NCI-H2107 treated with DMSO at 0.1 percent for 48 hours (cell line): ENCODE measurements at regions not wholly inside any gene's neighbourhood (a gene's known extent, or its start where the extent isn't known, plus 50 kb on each side); places are given as distances from the start of the nearest gene placed in this dataset.

Source experiments
- DNase-seq: peaks from one replicate; lab custom pipeline; 2025; ENCODE audit not compliant: unreplicated experiment; lab: John Stamatoyannopoulos, UW

DNA sequence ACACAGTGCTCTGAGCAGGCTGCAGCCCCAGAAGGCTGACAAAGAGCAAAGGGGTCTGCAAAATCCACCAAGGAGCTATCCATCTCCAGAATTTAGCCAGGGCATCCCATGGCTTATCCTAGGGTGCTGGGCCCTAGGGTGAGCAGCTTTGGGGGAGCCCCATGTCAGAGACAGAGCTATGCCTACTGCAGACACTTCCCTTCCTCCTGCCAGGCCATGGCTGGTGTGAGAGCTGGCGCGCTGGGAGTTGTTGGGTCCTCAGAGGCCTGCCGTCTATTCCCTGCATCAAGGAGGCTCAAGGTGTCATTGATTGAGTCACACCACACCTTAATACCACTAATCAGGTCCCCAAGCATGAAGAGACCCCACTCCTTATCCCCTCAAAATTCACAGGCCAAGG is 85.3 kb upstream of the TP53I11 start:
- DNase-seq: no peak

DNA sequence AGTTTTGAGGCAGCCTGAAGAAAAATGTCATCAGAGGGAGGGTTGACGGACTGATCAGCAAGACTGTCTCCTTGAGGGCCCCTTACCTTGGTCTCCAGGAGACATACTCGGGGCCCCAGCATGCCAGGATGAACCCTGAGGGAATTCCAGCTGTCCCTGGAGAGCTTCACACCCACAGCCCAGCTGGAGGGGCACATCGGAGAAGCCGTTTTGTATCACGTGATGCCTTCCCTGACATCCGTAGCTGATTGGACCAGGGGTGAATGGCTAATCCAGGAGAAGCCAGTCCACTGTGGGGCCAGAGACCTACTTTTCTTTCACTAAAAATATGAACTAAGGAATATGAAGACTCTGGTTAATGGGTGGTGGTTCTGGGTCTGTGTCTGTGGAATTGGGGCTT is 86.0 kb upstream of the TP53I11 start:
- no peak for DNase-seq

DNA sequence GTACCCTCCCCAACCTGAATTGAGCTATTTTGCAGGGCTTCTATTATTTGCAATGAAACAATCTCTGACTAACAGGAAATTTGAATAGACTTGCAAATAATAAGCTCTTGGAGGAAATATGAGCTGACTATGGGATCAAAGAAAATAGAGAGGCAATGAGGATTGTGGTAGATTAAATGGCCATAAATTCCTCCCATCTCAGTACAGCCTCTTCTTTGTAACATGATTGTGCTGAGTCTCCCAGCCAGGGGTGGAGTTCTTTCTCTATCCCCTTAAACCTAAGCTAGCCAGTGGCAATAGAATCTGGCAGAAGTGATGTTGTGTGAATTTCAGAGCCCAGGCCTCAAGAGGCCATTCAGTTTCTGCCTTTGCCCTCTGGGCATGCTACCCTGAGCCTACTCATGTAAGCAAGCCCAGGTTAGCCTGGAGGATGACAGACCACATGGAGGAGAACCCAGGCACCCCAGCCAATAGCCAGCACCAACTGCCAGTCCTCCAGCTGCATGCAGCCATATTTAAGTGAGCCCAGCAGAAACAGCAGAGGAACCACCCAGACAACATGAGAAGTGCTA is 86.8 kb upstream of the TP53I11 start:
- peak; percentile 41 for DNase-seq

DNA sequence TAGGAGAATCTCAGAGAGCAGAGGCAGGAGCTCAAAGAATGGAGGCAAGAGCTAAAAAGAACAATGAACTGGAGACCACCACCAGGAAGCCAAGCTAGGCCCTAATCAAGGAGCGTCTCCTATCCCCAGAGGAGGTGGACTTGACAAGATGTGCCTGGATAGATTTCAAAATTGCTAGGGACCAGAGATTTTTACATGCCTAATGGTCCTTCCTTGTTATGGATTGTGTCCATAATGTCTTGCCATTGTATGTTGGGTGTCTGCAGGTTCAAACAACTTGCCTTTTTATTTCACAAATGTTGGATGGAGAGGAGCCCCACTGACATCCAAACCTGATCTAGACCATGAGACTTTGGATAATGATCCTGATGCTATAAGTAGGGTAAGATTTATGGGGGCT is 88.2 kb upstream of the TP53I11 start:
- no peak for DNase-seq

DNA sequence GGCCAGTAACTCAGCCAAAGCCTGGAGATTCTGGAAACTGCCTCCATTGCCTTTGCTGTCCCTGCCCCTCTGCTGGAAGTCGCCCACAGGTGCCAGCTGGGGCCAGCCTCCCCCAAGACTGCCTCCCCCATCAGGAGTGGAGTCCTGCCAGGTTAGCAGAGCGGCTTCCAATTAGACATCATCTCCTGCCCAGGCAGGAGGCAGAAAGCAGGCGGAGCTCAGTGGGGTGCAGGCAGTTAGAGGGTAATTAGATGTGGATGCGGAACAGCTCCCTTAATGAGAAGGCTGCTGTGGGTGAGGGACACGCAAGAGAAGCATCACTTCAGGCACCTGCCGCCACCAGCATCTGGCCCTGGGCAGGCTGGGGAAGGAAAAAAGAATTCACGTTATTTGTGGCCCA is 90.9 kb upstream of the TP53I11 start:
- peak; percentile 89 for DNase-seq

DNA sequence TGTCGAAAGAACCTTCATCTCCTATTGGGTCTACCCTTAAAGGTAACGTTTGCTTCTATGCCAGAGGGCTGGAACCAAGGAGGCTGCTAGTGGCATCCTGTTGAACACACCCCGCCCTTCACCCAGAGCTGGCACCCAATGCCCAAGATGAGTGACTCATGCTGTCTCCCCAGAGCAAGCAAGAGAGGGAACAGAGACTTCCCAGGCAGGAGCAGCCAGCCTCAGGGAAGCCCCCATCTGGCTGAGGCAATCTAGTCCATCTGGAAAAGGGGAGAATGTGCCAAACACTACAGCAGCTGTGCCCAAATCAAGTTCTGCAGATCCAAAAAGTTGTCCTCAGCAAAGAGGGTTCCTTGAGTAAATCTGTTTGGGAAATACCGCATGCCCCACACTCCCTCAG is 91.9 kb upstream of the TP53I11 start:
- DNase-seq: no peak

DNA sequence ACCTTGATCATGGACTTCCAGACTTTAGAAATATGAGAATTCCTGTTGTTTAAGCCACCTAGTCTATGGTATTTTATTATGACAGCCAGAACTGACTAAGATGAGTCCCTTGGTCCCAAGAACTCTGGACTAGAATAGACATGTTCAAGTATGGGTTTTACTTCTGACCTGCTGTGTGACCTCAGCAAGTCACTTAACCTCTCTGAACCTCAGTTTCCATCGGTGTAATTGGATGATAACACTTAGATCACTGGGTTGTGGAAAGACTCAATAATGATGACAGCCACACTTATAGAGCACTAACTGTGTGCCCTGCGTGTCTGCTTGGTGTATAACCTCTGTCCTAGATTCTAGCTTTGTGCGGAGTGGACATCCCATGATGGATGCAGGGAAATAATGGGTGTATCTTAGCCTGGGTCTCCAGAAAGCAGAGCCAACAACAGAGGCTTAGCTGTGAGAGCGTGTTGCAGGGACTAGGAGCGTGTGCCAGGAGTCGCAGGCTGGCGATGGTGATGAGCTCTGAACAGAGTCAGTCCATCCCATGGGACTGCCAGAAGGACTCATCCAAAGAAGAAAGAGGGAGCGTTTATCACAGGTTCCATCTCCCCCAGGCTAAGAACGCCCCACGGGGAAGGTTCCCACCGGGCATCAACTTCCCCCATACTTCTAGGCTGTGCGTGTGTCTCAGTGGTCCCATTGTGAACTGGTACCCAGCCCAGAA is 93.2 kb upstream of the TP53I11 start:
- DNase-seq: no peak

DNA sequence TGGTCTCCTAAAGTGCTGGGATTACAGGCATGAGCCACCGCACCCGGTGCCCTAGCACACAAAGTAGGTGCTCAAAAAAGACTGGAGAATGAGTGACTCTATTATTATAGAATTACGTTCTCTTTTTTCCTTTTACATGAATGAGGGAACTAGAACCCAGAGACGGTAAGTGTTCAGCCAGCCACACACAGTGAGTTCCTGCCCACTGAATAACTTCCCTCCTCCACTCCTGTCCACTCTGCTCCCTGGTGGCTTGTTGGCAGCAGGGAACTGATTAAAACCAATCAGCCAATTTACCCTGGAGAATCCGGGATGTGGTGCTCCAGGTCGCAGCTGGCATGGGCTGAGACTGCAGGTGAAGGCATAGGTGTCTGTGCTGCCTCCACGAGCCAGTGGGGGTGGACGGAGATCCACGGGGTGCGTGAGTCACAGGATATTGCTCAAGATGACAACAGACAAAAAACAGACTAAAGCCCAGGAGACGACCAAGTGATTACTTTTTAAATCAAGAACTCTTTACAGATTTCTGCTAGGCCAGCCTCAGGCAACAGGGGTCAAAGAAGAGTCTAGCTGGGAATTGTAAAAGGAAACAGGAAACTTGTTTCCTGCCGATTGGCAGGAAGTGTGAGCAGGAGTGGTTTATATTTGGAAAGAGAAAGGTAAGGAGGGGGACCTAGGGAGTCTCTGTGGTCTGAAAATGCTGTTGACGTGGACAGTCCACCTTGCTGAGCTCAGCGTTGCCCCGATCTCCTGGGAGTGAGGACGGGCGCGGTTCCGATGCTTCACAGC is 95.2 kb upstream of the TP53I11 start:
- DNase-seq: no peak

DNA sequence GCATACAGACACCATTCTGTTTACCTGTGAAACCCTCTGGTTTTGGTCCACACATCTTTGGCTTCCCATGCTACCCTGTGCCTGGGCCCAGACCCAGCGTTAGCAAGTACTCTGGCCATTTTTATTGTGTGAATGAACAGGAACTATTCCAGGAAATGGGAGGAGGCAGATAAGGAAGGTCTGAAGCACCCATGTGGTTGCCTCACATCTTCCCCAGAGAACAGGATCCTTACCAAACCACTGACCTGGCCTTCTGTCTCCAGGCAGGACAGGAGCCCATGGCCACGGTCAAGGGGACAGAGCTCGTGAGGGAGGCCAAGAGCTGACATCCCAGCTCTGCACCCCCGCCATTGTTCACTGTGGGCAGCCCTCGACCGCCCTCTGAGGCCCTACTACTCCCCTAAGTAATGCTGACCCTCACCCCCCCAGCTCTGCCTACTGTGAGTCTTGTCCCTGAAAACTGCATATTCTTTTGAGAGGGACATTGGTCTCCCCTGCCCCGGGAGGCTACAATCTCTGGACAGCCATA is 97.7 kb upstream of the TP53I11 start:
- DNase-seq: no peak

DNA sequence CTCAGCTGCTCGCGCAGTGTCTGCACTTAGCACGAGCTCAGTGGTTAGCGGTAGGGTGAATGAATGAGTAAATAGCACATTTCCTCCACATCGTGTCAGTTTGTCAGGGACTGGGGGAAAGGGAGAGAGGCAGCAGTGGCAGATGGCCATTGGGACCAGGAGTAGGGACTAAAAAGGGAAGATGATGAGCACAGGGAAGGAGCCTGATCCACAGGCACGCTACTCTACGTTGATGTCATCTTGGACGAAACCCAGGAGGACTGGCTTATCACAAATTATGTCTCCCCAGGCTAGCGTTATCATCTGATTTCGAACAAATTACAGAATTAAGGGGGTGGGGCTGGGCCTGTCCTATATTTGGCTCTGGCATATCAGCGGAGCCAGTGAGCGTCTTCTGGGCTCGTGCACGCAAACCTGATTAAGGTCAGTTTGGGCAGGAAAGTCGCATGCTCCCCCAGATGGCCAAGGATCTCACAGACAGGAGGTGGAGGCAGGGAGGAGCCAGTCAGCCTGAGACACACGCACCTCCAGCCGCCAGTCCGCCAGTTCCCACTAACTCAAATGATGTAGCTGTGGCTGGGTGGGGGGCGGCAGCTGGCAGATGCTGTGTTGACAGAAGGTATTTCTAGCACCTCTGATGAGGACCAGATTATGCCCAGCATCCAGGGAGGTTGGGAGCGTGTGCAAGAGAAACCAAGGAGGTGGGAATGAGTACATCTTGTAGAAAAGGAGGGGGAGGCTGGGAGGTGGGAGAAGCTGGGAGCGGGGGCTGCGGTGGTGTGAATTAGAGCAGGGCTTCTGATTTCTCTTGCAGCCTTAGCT is 97.4 kb upstream of the PRDM11 start:
- peak; percentile 20 for DNase-seq

DNA sequence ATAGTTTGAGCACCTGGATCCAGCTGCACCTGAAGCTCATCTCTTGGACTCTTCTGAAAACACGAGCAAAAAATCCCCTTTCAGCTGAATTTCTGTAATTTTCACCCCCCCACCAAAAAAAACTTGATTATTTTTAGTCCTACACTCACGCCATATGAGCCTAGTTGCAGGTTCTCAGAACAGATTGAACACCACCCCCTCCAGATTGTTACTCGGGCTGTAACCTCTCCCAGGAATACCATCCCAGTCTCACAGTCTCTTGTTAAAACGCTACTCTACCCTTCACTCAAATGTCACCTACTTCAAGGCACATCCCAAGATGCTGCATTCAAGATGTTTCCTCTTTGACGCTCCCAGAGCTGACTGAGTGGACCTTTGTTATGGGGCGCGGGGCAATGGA is 96.3 kb upstream of the PRDM11 start:
- no peak for DNase-seq

DNA sequence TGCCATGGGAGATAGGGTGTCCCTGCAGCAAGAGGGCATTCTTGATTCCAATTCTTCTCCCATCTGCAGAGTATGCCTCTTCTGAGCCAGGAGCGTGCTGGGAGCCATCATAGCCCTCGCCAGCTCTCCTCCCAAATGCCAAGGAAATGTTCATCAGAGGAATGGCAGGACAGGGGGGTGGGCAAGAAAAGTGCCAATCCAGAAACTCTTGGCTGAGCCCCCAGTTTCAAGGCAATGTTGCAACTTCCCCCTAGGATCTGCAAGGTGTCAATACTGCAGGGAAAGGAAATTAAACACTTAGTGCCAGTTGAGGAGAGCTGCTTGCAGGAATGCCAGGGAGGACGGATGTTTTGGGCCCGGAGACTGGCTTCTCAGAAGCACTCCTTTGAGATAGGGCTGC is 94.8 kb upstream of the PRDM11 start:
- no peak for DNase-seq

DNA sequence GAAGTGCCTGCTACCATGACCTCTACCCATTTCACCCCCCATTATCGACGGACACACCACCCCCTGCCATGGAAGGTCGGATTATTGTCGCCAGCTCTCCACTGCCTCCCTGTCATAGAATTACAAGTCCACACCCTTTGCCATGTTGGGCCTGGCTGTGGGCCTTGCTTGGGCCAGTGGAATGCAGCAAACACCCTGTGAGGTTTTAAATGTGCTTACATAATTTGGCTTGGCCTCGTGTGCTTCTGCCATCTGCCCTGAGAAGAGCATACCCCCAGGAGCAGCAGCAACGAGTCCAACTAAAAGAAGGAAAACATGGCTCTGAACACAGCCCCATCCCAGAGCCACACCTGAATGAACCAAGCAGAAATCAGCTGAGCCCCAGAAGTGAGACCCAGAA is 94.1 kb upstream of the PRDM11 start:
- DNase-seq: no peak

DNA sequence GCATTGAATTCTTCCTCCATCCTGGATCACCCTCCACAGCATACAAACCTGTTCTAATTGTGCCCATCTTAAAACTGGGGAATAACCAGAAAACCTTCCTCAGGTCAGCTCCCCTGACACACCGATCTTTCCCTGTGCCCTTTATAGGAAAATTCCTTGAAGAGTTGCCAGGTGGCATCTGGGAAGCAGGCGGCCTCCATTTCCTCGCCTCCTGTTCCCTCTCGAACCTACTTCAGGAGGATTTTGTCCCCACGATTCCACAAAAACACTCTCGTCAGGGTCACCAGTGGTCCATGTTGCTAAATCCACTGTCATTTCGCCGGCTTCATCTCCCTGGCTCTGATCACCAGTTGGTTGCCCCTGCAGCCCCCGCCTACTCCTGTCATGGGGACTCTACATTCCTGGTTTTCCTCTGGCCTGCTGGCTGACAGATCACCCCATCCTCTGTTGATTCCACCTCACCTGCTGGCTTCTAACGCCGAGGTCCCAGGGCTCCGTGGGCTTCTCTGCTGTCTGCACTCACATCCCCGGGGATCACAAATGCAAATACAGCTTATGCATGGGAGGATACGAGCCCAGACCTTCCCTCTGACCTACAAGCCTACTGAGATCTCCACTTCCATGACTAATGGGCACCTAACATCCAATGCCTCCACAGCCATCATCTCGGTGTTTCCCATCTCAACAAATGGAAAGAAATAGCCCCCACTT is 92.5 kb upstream of the PRDM11 start:
- no peak for DNase-seq

DNA sequence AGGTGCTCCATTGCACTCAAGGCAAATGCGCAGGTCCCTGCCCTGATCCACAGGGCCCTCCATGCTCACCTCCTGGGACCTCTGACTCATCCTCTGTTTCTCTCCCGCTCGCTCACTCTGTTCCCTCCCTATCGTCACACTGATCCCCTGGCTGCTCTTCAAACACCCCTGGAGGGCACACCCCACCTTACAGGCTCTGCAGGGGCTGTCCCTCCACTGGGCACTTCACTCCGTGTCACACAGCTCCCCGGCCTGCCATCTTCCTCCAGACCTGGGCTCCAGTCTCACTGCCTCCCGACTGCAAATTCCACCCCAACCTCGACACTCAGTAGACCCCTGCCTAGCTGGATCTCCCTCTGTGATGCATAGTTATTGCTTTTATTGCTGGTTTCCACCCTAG is 91.5 kb upstream of the PRDM11 start:
- DNase-seq: no peak

DNA sequence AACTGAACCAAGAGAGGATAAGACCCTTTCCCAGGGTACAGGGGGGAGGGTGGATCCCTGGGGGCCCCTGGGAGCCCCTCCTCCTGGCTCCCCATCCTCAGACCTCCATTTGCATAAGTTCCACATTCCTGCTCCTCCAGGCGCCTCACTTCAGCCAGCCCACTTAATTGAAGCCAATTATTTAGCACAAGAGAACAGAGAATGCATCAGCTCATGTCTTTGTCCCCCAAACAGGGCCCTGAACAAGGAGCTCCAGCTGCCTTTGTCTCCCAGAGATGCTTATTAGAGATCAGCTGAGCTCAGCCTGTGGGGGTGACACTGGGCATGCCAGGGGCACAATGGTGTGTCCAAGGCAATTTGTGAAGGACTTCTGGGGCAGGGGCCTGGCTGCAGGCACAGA is 89.9 kb upstream of the PRDM11 start:
- no peak for DNase-seq

DNA sequence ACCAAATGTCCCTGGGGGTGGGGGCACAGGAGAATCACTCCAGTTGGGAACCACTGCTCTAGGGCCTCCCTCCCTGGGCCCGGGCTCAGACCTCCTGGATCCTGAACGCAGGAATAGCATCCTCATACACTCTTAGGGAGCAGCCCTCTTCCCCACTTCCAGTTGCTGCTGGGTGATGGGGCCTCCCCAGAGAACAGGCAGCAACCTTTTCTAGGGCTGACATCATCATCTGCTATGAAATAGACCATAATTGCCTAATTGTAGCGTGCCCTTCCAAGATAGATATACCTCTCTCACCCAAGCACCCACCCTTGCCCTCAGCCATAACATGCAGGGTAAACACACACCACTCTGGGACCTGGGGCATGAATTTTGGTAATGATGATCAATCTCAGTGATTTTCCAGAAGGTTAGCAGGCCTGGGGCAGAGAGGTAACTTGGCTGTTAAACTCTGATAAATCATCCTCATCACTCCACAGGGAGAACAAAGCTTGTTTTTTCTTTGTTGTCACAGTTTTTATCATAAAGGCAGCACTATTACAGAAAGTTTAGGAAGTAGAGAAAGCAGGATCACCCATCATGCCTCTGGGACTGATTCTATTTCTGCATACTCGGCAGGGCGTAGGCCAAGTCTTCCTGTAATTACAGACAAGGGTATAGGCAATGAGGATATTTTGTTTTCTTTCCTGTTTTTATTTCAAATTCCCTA is 88.3 kb upstream of the PRDM11 start:
- DNase-seq: no peak

DNA sequence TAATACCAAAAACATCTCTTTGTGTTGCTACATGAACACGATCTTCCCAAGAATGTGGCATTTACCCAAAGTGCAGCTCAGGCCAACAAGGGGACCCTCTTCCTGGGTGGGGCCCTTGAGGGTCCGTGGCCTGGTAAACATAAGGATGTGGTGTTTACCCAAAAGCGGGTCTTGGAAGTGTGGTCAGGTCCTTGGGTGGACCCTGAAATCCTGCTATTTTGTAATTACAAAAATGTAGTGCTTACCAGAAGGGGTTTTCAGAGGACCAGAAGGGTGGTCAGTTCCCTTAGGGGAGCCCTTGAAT is 87.8 kb upstream of the PRDM11 start:
- no peak for DNase-seq

DNA sequence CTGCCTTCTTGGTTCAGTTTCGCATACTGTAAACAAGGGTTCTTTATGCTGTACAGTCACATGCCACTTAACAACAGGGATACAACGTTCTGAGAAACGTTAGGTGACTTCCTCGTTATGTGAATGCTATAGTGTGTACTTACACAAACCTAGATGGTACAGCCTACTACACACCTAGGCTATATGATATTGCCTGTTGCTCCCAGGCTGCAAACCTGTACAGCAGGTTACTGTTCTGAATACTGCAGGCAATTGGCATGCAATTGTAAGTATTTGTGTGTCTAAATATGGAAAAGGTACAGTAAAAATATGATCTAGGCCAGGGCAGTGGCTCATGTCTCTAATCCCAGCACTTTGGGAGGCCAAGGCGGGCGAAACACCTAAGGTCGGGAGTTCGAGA is 85.7 kb upstream of the PRDM11 start:
- no peak for DNase-seq

DNA sequence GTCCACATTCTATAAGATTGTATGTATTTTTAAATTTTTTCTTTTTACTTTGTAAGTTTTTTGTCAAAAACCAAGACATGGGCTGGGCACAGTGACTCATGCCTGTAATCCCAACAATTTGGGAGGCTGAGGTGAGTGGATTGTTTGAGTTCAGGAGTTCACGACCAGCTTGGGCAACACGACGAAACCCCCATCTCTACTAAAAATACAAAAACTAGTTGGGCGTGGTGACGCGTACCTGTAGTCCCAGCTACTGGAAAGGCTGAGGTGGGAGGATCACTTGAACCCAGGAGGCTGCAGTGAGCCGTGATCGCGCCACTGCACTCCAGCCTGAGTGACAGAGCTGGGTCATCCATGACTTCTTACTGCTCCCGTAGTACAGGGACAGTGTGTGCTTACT is 84.8 kb upstream of the PRDM11 start:
- DNase-seq: no peak
